ENCODE measurements at regions not wholly inside any gene's neighbourhood (a gene's known extent, or its start where the extent isn't known, plus 50 kb on each side); places are given as distances from the start of the nearest gene placed in this dataset.

- TF ChIP-seq POLR2A (IDR thresholded peaks at IDR 0.05; ENCODE audit: low read length) (no peak), GATA1 (IDR thresholded peaks at IDR 0.05; ENCODE audit: low read depth, low read length) (no peak)
Measured at GRCh38 chr5:85868070-85868469, 749.7 kb upstream of the COX7C start.

Data from erythroblast (primary cell).